WTC11 (cell line): ENCODE measurements at regions not wholly inside any gene's neighbourhood (a gene's known extent, or its start where the extent isn't known, plus 50 kb on each side); places are given as distances from the start of the nearest gene placed in this dataset.
A peak's percentile ranks its signal among the peaks of the same experiment; 100 is the strongest.

Experiments used
- ATAC-seq: fragments of 200-7000 bp; cut with Tn5 transposase; 2 replicates; pipeline ENCODE4 v1.10.0; 2021; ENCODE audit warnings: mild to moderate bottlenecking, moderate library complexity
- CTCF ChIA-PET: fragments of 300-600 bp; sonication (Branson Sonifier 250); formaldehyde crosslinking; loops from one replicate; lab custom pipeline; 2021; ENCODE audit warnings: antibody characterized with exemption; lab: Charles Lee
- POLR2A ChIA-PET: fragments of 350-600 bp; sonication (Branson Sonifier 250); formaldehyde crosslinking; loops from one replicate; lab custom pipeline; 2021; ENCODE audit warnings: antibody characterized with exemption; lab: Charles Lee
- DNase-seq: peaks from one replicate; pipeline ENCODE4 v3.0.0; 2021; ENCODE audit warnings: low spot score
- H3K27ac Mint-ChIP-seq: 2 replicates; pipeline ENCODE4 v1.8.0; 2021; ENCODE audit warnings: mixed read lengths
- H3K27me3 Mint-ChIP-seq: 2 replicates; pipeline ENCODE4 v1.8.0; 2021; ENCODE audit warnings: low read depth, mild to moderate bottlenecking, moderate library complexity, mixed read lengths
- H3K36me3 Mint-ChIP-seq: 2 replicates; pipeline ENCODE4 v1.8.0; 2021; ENCODE audit warnings: mixed read lengths
- H3K4me1 Mint-ChIP-seq: 2 replicates; pipeline ENCODE4 v1.8.0; 2022; ENCODE audit warnings: mixed read lengths
- H3K4me3 Mint-ChIP-seq: 2 replicates; pipeline ENCODE4 v1.8.0; 2021; ENCODE audit warnings: mild to moderate bottlenecking, moderate library complexity, mixed read lengths
- H3K9me3 Mint-ChIP-seq: 2 replicates; pipeline ENCODE4 v1.8.0; 2021; ENCODE audit warnings: mixed read lengths
- CBFB ChIP-seq: sonication (generic); formaldehyde crosslinking; IDR thresholded peaks from 2 replicates; pipeline ENCODE4 v1.8.1; 2022; ENCODE audit warnings: mild to moderate bottlenecking, low read depth, missing genetic modification reagents
- CREM ChIP-seq: sonication (generic); formaldehyde crosslinking; IDR thresholded peaks from 2 replicates; pipeline ENCODE4 v1.8.1; 2022; ENCODE audit warnings: mild to moderate bottlenecking, missing genetic modification reagents, moderate library complexity
- E2F4 ChIP-seq: sonication (generic); formaldehyde crosslinking; IDR thresholded peaks from 2 replicates; pipeline ENCODE4 v1.8.1; 2022; ENCODE audit warnings: low read depth, mild to moderate bottlenecking, moderate library complexity, missing genetic modification reagents, borderline replicate concordance
- ELF4 ChIP-seq: sonication (generic); formaldehyde crosslinking; IDR thresholded peaks from 2 replicates; pipeline ENCODE4 v1.8.1; 2022; ENCODE audit warnings: low read depth, mild to moderate bottlenecking, moderate library complexity, missing genetic modification reagents
- EMX1 ChIP-seq: fragments of 250-450 bp; sonication (Bioruptor Pico); IDR thresholded peaks from 2 replicates; pipeline ENCODE4 v1.8.0; 2021; ENCODE audit warnings: mild to moderate bottlenecking
- GRHL2 ChIP-seq: fragments of 250-450 bp; sonication (Bioruptor Pico); IDR thresholded peaks from 2 replicates; pipeline ENCODE4 v1.8.0; 2022; ENCODE audit warnings: mild to moderate bottlenecking, moderate library complexity; ENCODE audit not compliant: insufficient replicate concordance, severe bottlenecking
- GTF2I ChIP-seq: fragments of 250-450 bp; sonication (Bioruptor Pico); conservative IDR thresholded peaks from 2 replicates; pipeline ENCODE4 v1.4.0; 2021; ENCODE audit warnings: mild to moderate bottlenecking
- IRF2 ChIP-seq: sonication (generic); formaldehyde crosslinking; IDR thresholded peaks from 2 replicates; pipeline ENCODE4 v1.8.0; 2022; ENCODE audit warnings: low read depth, missing genetic modification reagents, borderline replicate concordance
- JAZF1 ChIP-seq: fragments of 250-450 bp; sonication (Bioruptor Pico); IDR thresholded peaks from 2 replicates; pipeline ENCODE4 v1.9.0; 2021; ENCODE audit warnings: moderate library complexity, mild to moderate bottlenecking, inconsistent platforms
- KAT7 ChIP-seq: sonication (generic); formaldehyde crosslinking; IDR thresholded peaks from 2 replicates; pipeline ENCODE4 v1.8.1; 2023; ENCODE audit warnings: missing genetic modification reagents, mild to moderate bottlenecking, borderline replicate concordance
- MXD4 ChIP-seq: fragments of 250-450 bp; sonication (Bioruptor Pico); IDR thresholded peaks from 2 replicates; pipeline ENCODE4 v1.8.0; 2021; ENCODE audit warnings: mild to moderate bottlenecking, moderate library complexity, borderline replicate concordance
- NFYB ChIP-seq: sonication (generic); formaldehyde crosslinking; conservative IDR thresholded peaks from 2 replicates; pipeline ENCODE4 v1.8.0; 2022; ENCODE audit warnings: low read depth, missing genetic modification reagents
- NR1H2 ChIP-seq: sonication (generic); formaldehyde crosslinking; IDR thresholded peaks from 2 replicates; pipeline ENCODE4 v1.9.0; 2021; ENCODE audit warnings: mild to moderate bottlenecking, moderate library complexity, missing genetic modification reagents
- NR2C2 ChIP-seq: sonication (generic); formaldehyde crosslinking; IDR thresholded peaks from 2 replicates; pipeline ENCODE4 v1.8.0; 2022; ENCODE audit warnings: mild to moderate bottlenecking, missing genetic modification reagents
- OVOL2 ChIP-seq: fragments of 250-450 bp; sonication (Bioruptor Pico); IDR thresholded peaks from 2 replicates; pipeline ENCODE4 v1.9.0; 2021; ENCODE audit warnings: mild to moderate bottlenecking, borderline replicate concordance
- RELA ChIP-seq: sonication (generic); formaldehyde crosslinking; IDR thresholded peaks from 2 replicates; pipeline ENCODE4 v1.8.1; 2022; ENCODE audit warnings: missing genetic modification reagents, mild to moderate bottlenecking, borderline replicate concordance
- SOX15 ChIP-seq: fragments of 250-450 bp; sonication (Bioruptor Pico); IDR thresholded peaks from 2 replicates; pipeline ENCODE4 v1.9.0; 2021; ENCODE audit warnings: mild to moderate bottlenecking
- SP1 ChIP-seq: sonication (generic); formaldehyde crosslinking; conservative IDR thresholded peaks from 2 replicates; pipeline ENCODE4 v1.8.1; 2022; ENCODE audit warnings: missing genetic modification reagents
- ZNF121 ChIP-seq: sonication (generic); formaldehyde crosslinking; IDR thresholded peaks from 2 replicates; pipeline ENCODE4 v1.8.0; 2023; ENCODE audit warnings: missing genetic modification reagents
- ZNF263 ChIP-seq: sonication (generic); formaldehyde crosslinking; IDR thresholded peaks from 2 replicates; pipeline ENCODE4 v1.8.1; 2022; ENCODE audit warnings: low read depth, mild to moderate bottlenecking, moderate library complexity, missing genetic modification reagents
- TF ChIP-seq, protein P1 (sequence below): sonication (generic); formaldehyde crosslinking; IDR thresholded peaks from 2 replicates; pipeline ENCODE4 v1.8.0; 2022; ENCODE audit warnings: mild to moderate bottlenecking, missing genetic modification reagents
- TF ChIP-seq, protein P2 (sequence below): fragments of 250-450 bp; sonication (Bioruptor Pico); IDR thresholded peaks from 2 replicates; pipeline ENCODE4 v1.8.0; 2021; ENCODE audit warnings: mild to moderate bottlenecking
- TF ChIP-seq, protein P3 (sequence below): sonication (generic); formaldehyde crosslinking; IDR thresholded peaks from 2 replicates; pipeline ENCODE4 v1.8.1; 2023; ENCODE audit warnings: mild to moderate bottlenecking, moderate library complexity, missing genetic modification reagents
- TF ChIP-seq, protein P4 (sequence below): fragments of 250-450 bp; sonication (Bioruptor Pico); IDR thresholded peaks from 2 replicates; pipeline ENCODE4 v2.1.2; 2022; ENCODE audit warnings: mild to moderate bottlenecking, moderate library complexity
- TF ChIP-seq, protein P5 (sequence below): sonication (generic); formaldehyde crosslinking; conservative IDR thresholded peaks from 2 replicates; pipeline ENCODE4 v1.8.1; 2023; ENCODE audit warnings: mild to moderate bottlenecking, low read depth, missing genetic modification reagents, moderate library complexity
- TF ChIP-seq, protein P6 (sequence below): sonication (generic); formaldehyde crosslinking; IDR thresholded peaks from 2 replicates; pipeline ENCODE4 v1.8.1; 2023; ENCODE audit warnings: mild to moderate bottlenecking, missing genetic modification reagents, moderate library complexity

GRCh38 chr10:42998481-42999384 lies 78.1 kb upstream of the RET start:
- TF ChIP-seq E2F4 (no peak), ELF4 (CRISPR knock-in tag) (no peak), RELA (CRISPR knock-in tag) (no peak), JAZF1 (CRISPR knock-in tag) (no peak), MXD4 (CRISPR knock-in tag) (no peak), ZNF121 (CRISPR knock-in tag) (no peak), GTF2I (no peak), SP1 (CRISPR knock-in tag) (no peak), IRF2 (no peak), NR2C2 (no peak), CREM (no peak), NFYB (no peak), NR1H2 (CRISPR knock-in tag) (no peak), CBFB (CRISPR knock-in tag) (no peak), SOX15 (CRISPR knock-in tag) (no peak)
- TF ChIP-seq, protein P1, sequence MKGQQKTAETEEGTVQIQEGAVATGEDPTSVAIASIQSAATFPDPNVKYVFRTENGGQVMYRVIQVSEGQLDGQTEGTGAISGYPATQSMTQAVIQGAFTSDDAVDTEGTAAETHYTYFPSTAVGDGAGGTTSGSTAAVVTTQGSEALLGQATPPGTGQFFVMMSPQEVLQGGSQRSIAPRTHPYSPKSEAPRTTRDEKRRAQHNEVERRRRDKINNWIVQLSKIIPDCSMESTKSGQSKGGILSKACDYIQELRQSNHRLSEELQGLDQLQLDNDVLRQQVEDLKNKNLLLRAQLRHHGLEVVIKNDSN (CRISPR knock-in tag): no peak
- DNase-seq: peak; percentile 5
- ChIA-PET CTCF (interaction anchor here (0.8 kb wide), 1 partner anchor 44 kb away, joined by 3 read pairs; no protein-coding TSS in a partner anchor), POLR2A (no interaction called here)
- no peaks in the 10 kb centered on the region for H3K27me3 Mint-ChIP-seq
- H3K27ac Mint-ChIP-seq: no peak overlapping the region
- H3K4me1 Mint-ChIP-seq: peaks cover 6% of the 10 kb centered on the region
- ATAC-seq: no peak
- peaks cover 3% of the 10 kb centered on the region for H3K9me3 Mint-ChIP-seq
- H3K4me3 Mint-ChIP-seq: no peak overlapping the region
- H3K36me3 Mint-ChIP-seq: no peaks in the 10 kb centered on the region

GRCh38 chr10:42999385-43000020 lies 77.4 kb upstream of the RET start:
- ATAC-seq: no peak
- Mint-ChIP-seq H3K27me3 (no peaks in the 10 kb centered on the region), H3K9me3 (peaks cover 10% of the 10 kb centered on the region), H3K27ac (no peak overlapping the region), H3K4me3 (no peak overlapping the region), H3K4me1 (peaks cover 6% of the 10 kb centered on the region), H3K36me3 (no peaks in the 10 kb centered on the region)
- DNase-seq: no peak
- CTCF ChIA-PET: no interaction called here
- TF ChIP-seq, protein P2, sequence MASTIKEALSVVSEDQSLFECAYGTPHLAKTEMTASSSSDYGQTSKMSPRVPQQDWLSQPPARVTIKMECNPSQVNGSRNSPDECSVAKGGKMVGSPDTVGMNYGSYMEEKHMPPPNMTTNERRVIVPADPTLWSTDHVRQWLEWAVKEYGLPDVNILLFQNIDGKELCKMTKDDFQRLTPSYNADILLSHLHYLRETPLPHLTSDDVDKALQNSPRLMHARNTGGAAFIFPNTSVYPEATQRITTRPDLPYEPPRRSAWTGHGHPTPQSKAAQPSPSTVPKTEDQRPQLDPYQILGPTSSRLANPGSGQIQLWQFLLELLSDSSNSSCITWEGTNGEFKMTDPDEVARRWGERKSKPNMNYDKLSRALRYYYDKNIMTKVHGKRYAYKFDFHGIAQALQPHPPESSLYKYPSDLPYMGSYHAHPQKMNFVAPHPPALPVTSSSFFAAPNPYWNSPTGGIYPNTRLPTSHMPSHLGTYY (CRISPR knock-in tag): no peak
- TF ChIP-seq KAT7 (CRISPR knock-in tag) (no peak), GRHL2 (CRISPR knock-in tag) (no peak), ZNF263 (CRISPR knock-in tag) (no peak), EMX1 (CRISPR knock-in tag) (no peak), OVOL2 (CRISPR knock-in tag) (no peak)
- TF ChIP-seq, protein P3, sequence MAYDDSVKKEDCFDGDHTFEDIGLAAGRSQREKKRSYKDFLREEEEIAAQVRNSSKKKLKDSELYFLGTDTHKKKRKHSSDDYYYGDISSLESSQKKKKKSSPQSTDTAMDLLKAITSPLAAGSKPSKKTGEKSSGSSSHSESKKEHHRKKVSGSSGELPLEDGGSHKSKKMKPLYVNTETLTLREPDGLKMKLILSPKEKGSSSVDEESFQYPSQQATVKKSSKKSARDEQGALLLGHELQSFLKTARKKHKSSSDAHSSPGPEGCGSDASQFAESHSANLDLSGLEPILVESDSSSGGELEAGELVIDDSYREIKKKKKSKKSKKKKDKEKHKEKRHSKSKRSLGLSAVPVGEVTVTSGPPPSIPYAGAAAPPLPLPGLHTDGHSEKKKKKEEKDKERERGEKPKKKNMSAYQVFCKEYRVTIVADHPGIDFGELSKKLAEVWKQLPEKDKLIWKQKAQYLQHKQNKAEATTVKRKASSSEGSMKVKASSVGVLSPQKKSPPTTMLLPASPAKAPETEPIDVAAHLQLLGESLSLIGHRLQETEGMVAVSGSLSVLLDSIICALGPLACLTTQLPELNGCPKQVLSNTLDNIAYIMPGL (CRISPR knock-in tag): no peak
- TF ChIP-seq, protein P4, sequence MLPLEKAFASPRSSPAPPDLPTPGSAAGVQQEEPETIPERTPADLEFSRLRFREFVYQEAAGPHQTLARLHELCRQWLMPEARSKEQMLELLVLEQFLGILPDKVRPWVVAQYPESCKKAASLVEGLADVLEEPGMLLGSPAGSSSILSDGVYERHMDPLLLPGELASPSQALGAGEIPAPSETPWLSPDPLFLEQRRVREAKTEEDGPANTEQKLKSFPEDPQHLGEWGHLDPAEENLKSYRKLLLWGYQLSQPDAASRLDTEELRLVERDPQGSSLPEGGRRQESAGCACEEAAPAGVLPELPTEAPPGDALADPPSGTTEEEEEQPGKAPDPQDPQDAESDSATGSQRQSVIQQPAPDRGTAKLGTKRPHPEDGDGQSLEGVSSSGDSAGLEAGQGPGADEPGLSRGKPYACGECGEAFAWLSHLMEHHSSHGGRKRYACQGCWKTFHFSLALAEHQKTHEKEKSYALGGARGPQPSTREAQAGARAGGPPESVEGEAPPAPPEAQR (CRISPR knock-in tag): no peak
- TF ChIP-seq, protein P5, sequence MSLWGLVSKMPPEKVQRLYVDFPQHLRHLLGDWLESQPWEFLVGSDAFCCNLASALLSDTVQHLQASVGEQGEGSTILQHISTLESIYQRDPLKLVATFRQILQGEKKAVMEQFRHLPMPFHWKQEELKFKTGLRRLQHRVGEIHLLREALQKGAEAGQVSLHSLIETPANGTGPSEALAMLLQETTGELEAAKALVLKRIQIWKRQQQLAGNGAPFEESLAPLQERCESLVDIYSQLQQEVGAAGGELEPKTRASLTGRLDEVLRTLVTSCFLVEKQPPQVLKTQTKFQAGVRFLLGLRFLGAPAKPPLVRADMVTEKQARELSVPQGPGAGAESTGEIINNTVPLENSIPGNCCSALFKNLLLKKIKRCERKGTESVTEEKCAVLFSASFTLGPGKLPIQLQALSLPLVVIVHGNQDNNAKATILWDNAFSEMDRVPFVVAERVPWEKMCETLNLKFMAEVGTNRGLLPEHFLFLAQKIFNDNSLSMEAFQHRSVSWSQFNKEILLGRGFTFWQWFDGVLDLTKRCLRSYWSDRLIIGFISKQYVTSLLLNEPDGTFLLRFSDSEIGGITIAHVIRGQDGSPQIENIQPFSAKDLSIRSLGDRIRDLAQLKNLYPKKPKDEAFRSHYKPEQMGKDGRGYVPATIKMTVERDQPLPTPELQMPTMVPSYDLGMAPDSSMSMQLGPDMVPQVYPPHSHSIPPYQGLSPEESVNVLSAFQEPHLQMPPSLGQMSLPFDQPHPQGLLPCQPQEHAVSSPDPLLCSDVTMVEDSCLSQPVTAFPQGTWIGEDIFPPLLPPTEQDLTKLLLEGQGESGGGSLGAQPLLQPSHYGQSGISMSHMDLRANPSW (CRISPR knock-in tag): no peak
- TF ChIP-seq, protein P6, sequence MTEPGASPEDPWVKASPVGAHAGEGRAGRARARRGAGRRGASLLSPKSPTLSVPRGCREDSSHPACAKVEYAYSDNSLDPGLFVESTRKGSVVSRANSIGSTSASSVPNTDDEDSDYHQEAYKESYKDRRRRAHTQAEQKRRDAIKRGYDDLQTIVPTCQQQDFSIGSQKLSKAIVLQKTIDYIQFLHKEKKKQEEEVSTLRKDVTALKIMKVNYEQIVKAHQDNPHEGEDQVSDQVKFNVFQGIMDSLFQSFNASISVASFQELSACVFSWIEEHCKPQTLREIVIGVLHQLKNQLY: no peak
- POLR2A ChIA-PET: no interaction called here
